Eye (tissue), 1 donor: ENCODE measurements at regions not wholly inside any gene's neighbourhood (a gene's known extent, or its start where the extent isn't known, plus 50 kb on each side); places are given as distances from the start of the nearest gene placed in this dataset.
A peak's percentile ranks its signal among the peaks of the same experiment; 100 is the strongest.
"Not testable (repeated sequence)": the region's sequence is repeated elsewhere in the genome, so short reads cannot be mapped to it uniquely, and the experiment has no call there.

ENCODE experiments used
- DNase-seq: peaks from one replicate; pipeline ENCODE4 v3.0.0-alpha.2; 2015

DNA sequence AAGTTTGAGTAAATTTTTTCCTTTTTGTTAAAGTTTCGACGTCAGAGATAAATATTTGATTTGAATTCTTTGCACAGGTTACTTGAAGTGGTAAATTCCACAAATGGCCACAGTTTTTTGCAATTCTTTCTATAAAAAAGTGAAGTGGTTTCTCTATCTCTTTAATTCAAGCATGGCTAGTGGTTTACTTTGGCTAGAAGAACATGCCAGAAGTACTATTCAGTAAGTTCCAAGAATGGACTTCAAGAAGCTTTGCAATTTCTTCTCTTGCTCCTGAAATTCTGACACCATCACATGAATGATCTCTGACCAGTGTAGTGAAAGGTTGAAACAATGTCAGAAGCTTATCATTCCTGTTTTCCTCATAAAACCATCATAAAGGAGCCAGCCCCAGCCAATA lies 55.7 kb upstream of the RNPC3 start:
- DNase-seq, result no peak

DNA sequence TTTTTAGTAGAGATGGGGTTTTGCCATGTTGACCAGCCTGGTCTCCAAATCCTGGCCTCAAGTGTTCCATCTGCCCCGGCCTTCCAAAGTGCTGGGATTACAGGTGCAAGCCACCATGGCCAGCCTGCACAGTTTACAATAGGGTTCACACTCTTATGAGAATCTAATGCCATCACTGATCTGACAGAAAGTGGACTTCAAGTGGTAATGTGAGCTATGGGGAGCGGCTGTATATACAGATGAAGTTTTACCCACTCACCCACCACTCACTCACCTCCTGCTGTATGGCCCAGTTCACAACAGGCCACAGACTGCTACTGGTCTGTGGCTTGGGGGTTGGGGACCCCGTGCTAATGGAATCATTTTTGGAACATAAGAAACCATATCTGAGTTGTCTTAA lies 58.4 kb upstream of the RNPC3 start:
- DNase-seq, result no peak

DNA sequence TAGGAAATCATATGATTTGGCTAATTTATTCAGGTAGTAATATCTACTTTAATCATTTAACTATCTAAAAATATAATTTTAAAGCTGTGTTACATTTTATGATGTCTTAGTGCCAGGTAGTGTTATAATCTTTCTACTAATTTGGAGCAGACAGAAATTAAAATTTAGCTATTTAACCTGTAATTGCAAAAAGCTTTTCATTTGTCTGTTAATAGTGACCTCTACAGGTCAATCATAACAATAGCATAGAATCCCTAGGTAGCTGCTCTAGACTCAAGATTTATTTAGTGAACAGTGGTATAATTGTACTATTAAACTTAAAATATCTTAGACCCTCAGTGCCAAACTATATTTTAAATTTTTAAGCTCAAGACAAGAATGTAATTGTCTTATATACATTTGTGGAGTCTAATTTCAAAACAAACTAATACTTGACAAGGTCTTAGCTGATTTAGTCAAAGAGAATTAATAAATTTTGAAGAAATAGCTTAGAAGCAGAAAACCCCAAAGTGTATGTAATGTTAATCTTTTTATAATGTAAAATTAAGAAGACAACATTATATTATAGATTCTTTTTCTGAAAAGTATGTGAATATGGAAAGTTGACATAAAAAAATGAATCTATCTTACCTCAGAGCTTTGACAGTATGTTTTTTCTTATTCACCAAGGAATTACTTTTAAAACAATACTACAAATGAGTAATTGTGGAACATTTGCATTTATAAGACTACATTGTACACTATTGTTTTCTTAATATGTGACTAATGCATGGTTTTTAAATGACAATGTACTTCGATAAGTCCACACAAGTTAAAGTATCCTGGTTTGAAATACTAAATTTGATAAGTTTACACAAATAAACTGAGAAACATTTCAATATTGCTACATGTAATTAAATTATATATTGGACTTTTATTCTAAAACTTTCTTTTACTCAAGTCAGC lies 64.1 kb upstream of the RNPC3 start:
- peak; percentile 63 for DNase-seq

DNA sequence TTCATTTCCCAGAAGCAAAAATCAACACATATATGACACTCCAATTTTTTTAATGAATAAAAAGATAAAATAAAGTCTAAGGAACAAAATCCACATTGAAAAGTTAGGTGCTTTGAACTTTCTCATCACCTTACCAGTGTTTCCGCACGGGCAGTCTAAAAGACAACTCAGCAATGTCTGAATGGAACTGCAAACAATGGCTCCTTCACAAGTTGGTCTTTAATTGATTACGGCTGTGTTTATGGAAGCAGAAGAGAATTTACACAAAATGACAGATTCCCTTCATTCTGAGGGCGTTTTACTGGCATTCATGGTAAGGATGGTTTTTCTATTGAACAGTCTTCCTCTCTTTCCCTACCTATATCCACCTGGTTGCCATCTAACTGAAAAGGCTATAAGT lies 65.0 kb upstream of the RNPC3 start:
- peak; percentile 81 for DNase-seq

DNA sequence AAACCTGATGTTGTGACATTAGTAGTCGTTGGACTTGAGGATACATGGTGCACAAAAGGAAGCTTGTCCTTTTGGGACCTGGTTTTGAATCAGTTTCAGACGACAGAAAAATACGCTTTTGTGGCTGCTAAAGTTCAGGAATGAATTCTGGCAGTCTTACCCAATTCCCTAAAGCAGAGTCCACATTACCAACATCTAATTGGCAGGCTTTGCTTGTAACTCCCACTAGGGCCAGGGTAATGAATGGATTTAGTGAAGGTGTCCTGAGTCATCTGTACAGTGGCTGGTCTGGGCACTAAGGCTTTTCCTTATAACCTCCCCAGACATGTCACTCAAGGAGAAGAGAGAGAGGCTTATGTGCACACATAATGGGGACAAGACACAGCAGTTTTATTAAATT lies 66.2 kb upstream of the RNPC3 start:
- DNase-seq, result peak; percentile 18

DNA sequence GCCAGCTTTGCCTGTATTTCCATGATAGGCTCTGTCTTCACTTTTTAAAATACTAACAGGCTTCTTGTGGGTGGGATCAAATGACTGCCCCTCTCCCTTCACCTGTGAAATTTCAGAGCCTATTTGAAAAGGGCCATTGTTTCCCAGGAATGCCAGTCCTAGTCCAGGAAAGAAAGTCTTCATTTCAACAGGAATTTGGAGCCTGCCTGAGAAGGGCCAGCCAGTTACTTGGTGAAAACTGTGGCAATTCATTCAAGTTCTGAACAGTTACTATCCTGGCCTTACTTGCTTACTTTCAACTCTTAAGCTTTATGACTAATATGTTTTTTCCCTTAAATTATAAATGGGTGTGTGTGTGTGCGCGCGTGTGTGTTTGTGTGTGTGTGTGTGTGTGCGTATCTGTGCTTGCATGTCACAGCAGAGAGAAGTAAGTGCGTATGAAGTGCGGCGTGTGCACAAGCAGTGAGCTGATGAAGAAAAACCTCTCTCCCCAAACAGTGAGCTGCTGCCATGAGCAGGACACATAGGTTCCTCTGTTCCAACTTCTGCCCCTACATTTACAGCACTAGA lies 67.5 kb upstream of the RNPC3 start:
- peak; percentile 17 for DNase-seq

DNA sequence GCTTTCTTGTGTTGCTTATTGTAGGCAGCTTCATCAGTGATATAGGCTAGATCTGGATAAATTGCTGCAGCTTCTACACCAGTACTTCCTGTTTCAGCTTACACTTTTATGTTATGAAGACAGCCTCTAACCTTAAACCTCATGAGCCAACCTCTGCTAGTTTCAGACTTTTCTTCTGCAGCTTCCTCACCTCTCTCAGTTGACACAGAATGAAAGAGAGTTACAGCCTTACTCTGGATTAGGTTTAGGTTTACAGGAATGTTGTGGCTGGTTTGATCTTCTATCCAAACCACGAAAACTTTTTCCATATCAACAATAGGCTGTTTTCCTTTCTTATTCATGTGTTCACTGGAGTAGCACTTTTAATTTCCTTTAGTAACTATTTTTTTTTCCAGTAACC lies 76.9 kb upstream of the RNPC3 start:
- DNase-seq, result no peak

DNA sequence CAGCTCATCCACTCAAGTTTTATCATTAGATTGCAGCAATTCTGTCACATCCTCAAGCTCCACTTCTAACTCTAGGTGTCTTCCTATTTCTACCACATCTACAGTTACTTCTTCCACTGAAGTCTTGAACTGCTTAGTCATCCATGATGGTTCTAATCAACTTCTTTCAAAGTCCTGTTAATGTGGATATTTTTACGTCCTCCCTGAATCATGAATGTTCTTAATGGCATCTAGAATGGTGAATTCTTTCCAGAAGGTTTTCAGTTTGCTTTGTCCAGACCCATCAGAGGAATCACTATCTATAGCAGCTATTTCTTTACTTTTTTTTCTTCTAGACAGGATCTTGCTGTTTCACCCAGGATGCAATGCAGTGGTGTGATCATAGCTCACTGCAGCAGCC lies 78.0 kb upstream of the RNPC3 start:
- no peak for DNase-seq

DNA sequence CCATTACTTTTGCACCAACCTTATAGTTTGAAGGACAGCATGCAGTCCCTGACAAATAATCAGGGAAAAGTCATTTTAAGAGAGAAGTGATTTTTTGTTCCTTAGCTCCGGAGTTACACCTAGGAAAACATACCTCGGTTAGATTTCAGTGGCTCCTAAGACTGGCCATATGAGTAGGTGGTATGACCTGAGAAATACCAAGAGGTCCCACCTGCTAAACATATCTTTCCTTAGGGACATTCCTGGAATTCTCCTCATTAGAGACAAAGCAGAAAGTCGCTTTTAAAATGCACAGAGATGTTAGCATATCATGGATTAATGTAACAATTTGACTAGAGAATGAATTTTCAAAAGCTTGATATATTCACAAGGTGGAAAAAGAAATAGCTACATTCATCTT lies 84.2 kb upstream of the RNPC3 start:
- no peak for DNase-seq

DNA sequence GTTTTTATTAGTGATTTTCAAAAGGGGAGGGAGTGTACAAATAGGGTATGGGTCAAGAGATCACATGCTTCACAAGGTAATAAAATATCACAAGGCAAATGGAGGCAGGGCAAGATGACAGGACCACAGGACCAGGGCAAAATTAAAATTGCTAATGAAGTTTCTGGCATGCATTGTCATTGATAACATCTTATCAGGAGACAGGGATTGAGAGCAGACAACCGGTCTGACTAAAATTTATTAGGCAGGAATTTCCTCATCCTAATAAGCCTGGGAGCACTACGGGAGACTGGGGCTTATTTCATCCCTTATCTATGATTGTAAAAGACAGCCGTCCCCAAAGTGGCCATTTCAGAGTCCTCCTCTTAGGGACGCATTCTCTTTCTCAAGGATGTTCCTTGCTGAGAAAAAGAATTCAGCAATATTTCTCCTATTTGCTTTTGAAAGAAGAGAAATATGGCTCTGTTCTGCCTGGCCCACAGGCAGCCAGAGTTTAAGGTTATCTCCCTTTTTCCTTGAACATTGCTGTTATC lies 88.9 kb upstream of the RNPC3 start:
- not testable (repeated sequence) for DNase-seq

DNA sequence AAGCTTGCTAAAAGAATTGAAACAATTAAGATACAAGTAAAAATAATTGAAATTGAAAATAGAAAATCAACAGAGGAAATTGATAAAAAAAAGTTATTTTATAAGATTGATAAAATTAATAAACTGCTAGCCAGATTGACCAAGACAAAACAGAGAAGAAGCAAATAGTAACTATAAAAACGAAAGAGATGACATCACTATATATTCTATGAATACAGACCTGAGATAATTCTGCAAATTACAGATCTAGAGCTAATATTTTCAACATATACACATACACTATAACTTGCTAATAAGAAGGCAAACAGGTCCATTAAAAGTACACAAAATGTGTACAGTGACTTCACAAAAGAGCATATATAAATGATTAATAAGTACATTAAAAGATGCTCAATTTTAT lies 90.1 kb upstream of the RNPC3 start:
- DNase-seq, result no peak

DNA sequence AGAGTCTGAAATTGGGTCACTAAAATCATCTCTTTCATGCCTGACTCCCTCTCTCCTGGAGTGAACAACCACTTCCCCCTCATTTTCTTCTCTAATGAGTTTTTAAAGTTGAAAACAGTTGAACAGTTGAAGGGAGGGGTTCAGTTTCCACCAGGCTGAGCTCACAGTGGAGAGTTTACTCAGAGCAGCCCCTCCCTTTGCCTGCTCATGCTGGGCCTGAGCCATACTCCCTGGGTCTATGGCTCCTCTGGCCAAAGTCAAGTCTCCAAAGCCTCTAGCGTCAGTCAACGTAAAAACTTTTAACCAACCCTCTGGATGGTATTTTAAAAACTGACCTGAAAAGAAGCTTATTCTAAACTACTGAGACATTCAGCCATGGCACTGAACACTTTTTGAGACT lies 100.8 kb upstream of the RNPC3 start:
- no peak for DNase-seq

DNA sequence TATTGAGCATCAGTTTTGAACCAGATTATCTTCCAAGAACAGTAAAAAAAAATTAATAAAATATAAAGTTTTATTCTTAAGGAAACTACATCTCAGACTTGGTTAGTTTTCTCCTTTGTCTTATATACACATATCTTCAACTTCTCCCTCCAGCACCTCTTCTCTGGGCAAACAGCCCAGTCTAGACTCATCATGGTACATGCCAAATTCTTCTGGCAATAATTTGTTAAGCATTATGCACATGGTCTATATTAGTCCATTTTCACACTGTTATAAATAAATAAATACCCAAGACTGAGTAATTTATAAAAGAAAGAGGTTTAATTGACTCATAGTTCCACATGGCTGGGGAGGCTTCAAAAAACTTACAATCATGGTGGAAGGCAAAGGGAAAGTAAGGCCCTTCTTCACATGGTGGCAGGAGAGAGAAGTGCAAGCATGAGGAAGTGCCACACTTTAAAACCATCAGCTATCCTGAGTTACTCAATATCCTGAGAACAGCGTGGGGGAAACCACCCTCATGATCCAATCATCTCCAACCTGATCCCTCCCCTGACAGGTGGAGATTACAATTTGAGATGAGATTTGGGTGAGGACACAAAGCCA lies 108.7 kb upstream of the RNPC3 start:
- DNase-seq, result no peak

DNA sequence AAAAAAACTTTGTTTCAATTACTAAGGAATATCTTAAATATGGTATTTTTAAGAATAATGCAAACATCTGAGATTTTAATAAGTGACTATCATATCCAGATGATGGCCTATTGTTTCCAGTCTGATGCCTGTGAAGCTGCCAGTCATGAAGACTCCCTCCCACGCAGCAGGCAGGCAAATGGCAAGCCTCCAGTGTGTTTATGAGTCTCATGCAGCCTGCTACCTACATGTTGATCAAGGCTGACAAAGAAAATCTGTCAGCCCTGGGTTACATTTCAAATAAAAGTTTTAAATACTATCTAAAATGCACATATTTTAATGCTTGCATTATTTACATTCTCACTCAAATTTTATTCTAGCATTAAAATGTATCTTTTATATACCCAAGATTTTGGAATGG lies 137.6 kb upstream of the RNPC3 start:
- DNase-seq, result no peak

DNA sequence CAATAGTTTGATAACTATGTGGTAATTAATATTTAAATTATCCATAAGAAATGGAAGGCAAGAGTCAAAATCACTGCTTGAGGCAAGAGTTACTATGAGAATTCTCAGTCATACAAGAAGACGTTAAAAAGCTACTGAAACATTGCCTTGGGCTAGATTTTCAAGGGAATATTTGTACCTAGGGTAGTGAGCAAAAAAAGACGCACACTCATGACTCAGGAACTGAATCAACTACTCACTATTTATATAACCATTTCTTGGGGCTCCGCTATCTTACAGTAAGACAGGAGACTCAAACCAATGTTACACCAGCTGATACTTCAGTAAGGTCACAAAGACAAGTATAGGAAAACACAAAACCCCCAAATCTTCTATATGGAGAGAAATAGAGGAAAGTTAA lies 151.5 kb upstream of the RNPC3 start:
- DNase-seq, result no peak

DNA sequence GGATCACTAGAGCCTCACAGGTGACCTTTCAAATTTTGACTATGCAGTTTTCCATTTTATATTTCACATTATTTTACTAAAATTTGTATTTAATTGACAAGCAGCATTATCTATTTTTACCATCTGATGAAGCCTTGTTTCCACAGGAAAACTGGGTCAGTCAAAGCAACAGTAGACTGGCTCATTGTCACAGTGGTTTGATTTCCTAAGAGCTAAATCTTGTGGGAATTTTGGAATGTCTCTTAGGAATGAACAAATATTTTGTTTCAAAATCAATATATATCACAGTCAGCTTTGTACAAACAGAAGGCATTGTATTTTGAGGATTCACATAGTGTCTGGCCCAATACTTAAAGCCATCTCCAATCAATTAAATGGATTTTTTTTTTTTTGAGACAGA lies 152.6 kb upstream of the RNPC3 start:
- no peak for DNase-seq

DNA sequence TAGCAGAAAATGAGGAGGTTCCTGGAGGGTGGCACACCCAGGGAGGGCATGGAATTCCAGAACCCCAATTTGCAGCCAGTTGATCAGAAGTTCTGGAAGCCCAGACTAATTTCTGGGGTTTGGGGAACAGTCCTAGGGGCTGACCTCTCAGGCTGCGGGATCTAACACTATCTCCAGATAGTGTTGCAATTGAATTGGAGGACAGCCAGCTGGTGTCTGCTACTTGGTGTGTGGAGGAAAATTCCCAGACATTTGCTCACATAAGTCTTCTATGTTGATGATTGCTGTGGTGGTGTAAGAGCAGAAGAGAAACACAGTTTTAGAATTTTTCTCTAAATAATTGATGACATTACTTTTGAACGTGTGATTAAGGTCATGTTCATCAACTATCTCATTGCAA lies 154.3 kb upstream of the RNPC3 start:
- DNase-seq, result no peak

DNA sequence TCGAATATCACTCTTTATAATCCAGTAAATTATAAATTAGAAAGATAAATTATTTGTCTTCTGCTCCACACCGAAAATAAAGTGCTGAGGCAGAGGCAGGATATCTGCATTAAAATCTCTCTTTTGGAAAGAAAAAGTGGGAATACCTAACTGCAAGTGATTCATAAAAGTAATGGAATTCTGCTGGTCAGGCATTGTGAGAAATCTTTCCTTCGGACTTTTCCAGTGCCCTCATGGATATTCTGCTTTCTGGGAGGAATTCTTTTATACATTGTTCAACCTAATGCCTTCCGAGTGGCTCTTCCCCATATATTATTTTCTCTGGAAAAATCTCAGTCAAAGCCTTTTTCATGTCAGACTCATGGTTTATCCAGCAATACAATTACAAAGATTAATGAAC lies 158.3 kb upstream of the RNPC3 start:
- no peak for DNase-seq

DNA sequence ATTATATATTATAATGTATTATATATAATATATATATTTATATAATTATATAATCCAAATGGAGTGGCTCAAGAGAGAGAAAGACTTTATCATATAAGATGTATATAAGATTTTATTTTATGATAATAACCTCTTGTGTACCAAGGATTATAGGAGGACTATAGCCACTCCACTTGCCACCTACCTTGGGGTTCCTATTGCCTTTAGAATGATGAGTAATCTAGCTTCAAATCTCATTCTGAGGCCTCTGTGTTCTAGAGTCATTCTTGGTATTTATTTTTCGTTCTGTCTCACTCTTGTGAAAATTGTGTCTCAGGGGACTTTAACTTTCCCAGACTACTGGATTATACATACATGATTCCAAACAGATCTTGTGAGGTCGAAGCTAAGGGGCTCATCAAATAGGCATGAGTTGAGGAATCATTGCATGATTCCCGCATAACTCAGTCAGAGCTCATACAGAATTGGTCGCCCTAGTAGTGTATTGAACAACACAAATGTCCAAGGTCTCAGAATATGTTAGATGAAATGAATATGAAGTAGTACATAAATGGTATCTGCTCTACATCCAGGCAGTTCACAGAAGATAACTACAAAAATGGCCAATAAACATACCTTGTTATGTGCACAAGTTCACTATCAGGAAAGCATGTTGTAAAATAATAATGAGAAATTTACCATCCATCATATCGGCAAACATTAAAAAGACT lies 159.5 kb upstream of the RNPC3 start:
- peak; percentile 3 for DNase-seq

DNA sequence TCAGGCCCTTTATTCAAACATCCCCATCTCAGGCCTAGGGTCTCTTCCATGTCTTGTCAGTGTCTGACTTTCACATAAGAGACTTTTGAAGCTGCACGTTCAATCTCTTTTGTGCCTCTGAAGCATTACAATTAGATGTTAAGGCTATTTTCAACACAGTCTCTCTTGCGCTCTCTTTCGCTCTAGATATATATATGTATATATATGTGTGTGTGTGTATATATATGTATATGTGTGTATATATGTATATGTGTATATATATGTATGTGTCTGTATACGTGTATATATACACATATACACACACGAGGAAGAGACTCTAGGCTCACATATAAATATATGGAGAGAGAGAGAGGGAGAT lies 162.5 kb upstream of the RNPC3 start:
- no peak for DNase-seq

DNA sequence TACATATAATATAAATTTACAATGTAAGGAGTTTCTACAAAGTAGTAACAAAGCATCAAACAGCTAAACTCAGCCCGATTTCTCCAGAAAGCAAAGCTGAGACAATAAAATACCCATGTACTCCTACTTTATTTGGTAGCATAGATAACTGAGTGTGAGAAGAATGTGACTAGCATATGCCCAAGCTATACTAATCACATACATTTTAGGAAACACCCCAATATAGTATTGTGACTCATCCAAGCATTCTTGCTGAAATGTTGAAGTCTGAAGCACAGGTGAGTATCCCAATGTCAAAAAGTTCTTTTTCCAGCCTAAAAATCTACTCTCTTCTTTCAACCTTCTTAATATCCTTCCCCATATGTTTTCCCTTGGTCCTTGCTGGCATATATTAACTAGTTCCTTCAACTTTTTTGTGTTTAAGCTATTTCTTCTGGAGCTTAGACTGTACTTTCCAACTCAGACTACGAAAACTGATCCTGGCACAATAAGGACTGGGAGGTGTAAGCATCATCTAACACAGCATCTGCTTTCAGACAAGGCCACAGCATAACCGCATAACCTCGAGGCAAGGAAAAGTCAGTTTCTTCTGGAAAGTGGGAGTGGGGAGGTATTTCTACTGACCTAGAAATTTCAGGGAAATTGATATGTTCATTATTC lies 163.0 kb upstream of the RNPC3 start:
- peak; percentile 1 for DNase-seq

DNA sequence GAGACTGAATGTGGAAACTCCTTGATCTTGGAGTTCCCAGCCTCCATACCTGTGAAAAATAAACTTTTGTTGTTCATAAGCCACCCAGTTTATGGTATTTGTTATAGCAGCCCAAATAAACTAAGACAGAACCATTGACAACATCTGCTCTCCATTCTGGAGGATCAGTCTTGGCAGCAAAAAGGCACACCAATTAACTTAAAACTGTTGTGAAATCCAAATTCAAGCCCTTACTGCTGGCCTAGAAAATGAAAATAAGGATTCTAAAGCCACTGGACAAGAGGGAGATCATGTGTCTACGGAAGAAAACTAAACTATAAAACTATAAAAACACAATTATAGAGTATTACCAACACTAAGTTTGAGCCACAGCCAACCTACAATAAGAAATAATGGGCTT lies 172.1 kb upstream of the RNPC3 start:
- DNase-seq, result no peak

DNA sequence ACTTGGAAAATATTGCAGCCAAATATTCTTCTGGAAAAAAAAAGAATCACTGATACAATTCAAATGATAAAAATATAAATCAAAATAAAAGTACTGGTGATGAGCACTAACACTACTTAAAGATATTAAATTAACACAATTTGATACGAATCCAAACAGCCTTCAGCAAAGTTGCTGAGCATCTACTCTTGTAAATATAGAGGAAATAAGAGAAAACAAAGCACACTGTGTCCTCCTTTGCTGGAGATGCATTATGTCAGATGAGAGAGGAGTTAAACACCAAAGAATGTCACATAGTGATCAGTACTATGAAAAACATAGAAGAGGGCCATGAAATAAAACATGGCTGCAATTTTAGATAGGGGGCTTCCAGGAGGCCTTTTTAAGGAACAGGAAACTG lies 177.4 kb upstream of the RNPC3 start:
- DNase-seq, result no peak
